ENCODE measurements at regions not wholly inside any gene's neighbourhood (a gene's known extent, or its start where the extent isn't known, plus 50 kb on each side); places are given as distances from the start of the nearest gene placed in this dataset.

- no peaks in the 10 kb centered on the region for H3K36me3 Mint-ChIP-seq (ENCODE audit: unreplicated experiment)
- TF ChIP-seq, protein P1, sequence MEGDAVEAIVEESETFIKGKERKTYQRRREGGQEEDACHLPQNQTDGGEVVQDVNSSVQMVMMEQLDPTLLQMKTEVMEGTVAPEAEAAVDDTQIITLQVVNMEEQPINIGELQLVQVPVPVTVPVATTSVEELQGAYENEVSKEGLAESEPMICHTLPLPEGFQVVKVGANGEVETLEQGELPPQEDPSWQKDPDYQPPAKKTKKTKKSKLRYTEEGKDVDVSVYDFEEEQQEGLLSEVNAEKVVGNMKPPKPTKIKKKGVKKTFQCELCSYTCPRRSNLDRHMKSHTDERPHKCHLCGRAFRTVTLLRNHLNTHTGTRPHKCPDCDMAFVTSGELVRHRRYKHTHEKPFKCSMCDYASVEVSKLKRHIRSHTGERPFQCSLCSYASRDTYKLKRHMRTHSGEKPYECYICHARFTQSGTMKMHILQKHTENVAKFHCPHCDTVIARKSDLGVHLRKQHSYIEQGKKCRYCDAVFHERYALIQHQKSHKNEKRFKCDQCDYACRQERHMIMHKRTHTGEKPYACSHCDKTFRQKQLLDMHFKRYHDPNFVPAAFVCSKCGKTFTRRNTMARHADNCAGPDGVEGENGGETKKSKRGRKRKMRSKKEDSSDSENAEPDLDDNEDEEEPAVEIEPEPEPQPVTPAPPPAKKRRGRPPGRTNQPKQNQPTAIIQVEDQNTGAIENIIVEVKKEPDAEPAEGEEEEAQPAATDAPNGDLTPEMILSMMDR (IDR thresholded peaks at IDR 0.05), result no peak
- H3K27ac Mint-ChIP-seq (ENCODE audit: unreplicated experiment), result no peak overlapping the region
- no peaks in the 10 kb centered on the region for H3K9me3 Mint-ChIP-seq (ENCODE audit: unreplicated experiment)
- peaks cover 8% of the 10 kb centered on the region for H3K27me3 Mint-ChIP-seq (ENCODE audit: unreplicated experiment)
- no peak overlapping the region for H3K4me3 Mint-ChIP-seq (ENCODE audit: unreplicated experiment)
- H3K4me1 Mint-ChIP-seq (ENCODE audit: unreplicated experiment), result no peaks in the 10 kb centered on the region
- DNase-seq (ENCODE audit: extremely low spot score, unreplicated experiment), result no peak
Observed at GRCh38 chr3:10625323-10625722, 119.9 kb upstream of the ATP2B2 start.

- DNase-seq (ENCODE audit: extremely low spot score, unreplicated experiment), result no peak
- TF ChIP-seq, protein P1 (IDR thresholded peaks at IDR 0.05), result no peak
- peaks cover 13% of the 10 kb centered on the region for H3K27me3 Mint-ChIP-seq (ENCODE audit: unreplicated experiment)
- no peaks in the 10 kb centered on the region for H3K9me3 Mint-ChIP-seq (ENCODE audit: unreplicated experiment)
- H3K4me3 Mint-ChIP-seq (ENCODE audit: unreplicated experiment), result no peak overlapping the region
- no peak overlapping the region for H3K27ac Mint-ChIP-seq (ENCODE audit: unreplicated experiment)
- no peaks in the 10 kb centered on the region for H3K4me1 Mint-ChIP-seq (ENCODE audit: unreplicated experiment)
- no peaks in the 10 kb centered on the region for H3K36me3 Mint-ChIP-seq (ENCODE audit: unreplicated experiment)
Observed at GRCh38 chr3:10627884-10628572, 122.6 kb upstream of the ATP2B2 start.

DNA sequence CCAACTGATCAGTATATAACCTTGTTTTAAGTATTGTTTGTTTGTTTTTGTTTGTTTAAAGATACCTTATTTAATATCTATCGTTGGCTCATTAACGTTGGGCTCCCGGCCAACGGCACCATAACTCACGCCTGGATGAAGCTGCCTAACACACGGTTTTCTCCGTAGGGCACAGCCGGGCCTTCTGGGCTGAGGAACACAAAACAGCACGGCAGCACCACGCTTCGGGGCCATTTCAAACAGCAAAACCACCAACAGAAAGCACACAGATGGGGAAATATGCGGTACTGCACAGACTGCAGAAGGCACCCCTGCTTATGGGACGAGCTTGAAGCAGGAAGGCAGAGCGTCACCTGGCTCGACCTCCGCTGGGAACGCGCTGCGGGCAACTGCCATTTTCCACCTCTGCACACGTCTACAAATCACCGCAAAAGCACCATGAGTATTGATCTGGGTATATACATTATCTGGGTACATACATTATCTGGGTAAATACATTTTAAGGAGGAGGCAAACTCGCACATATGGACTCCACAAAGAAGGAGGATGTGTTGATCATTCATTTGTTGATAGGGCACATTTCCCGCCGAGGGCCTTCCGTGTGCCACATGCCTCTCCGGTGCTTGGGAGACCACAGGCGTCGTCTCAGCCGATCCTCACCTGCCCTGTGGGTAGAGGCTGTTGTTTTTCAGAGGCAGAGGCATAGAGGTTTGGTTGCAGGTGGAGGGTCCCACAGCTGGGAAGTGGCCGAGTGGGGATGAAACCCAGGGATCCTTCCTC is 123.7 kb upstream of the ATP2B2 start:
- no peak overlapping the region for H3K27ac Mint-ChIP-seq (ENCODE audit: unreplicated experiment)
- TF ChIP-seq, protein P1 (IDR thresholded peaks at IDR 0.05), result no peak
- H3K4me1 Mint-ChIP-seq (ENCODE audit: unreplicated experiment), result no peaks in the 10 kb centered on the region
- H3K9me3 Mint-ChIP-seq (ENCODE audit: unreplicated experiment), result no peaks in the 10 kb centered on the region
- no peaks in the 10 kb centered on the region for H3K36me3 Mint-ChIP-seq (ENCODE audit: unreplicated experiment)
- peaks cover 13% of the 10 kb centered on the region for H3K27me3 Mint-ChIP-seq (ENCODE audit: unreplicated experiment)
- H3K4me3 Mint-ChIP-seq (ENCODE audit: unreplicated experiment), result no peak overlapping the region
- DNase-seq (ENCODE audit: extremely low spot score, unreplicated experiment), result no peak

DNA sequence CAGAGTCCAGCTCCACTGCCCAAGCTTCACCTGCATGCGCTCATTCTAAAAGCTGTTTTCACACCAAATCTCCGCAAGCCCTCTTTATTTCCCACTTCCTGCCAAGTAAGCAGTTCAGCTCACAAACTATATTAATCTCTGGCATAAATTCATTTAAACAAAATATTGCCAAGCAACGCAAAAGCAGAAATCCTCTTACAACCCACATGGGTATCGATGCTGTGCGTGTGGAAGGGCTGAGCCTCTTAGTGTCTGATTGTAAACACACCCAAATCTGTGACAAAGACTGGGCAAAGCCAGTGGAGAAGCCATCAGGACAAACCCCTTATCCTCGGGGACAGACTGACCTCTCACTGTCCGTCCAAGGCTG is 124.3 kb upstream of the ATP2B2 start:
- H3K9me3 Mint-ChIP-seq (ENCODE audit: unreplicated experiment), result no peaks in the 10 kb centered on the region
- H3K27me3 Mint-ChIP-seq (ENCODE audit: unreplicated experiment), result peaks cover 13% of the 10 kb centered on the region
- no peak overlapping the region for H3K4me3 Mint-ChIP-seq (ENCODE audit: unreplicated experiment)
- TF ChIP-seq, protein P1 (IDR thresholded peaks at IDR 0.05), result no peak
- no peaks in the 10 kb centered on the region for H3K36me3 Mint-ChIP-seq (ENCODE audit: unreplicated experiment)
- no peak for DNase-seq (ENCODE audit: extremely low spot score, unreplicated experiment)
- H3K27ac Mint-ChIP-seq (ENCODE audit: unreplicated experiment), result no peak overlapping the region
- H3K4me1 Mint-ChIP-seq (ENCODE audit: unreplicated experiment), result no peaks in the 10 kb centered on the region

- no peak overlapping the region for H3K4me3 Mint-ChIP-seq (ENCODE audit: unreplicated experiment)
- TF ChIP-seq, protein P1 (IDR thresholded peaks at IDR 0.05), result no peak
- no peak for DNase-seq (ENCODE audit: extremely low spot score, unreplicated experiment)
- peaks cover 10% of the 10 kb centered on the region for H3K27me3 Mint-ChIP-seq (ENCODE audit: unreplicated experiment)
- H3K36me3 Mint-ChIP-seq (ENCODE audit: unreplicated experiment), result no peaks in the 10 kb centered on the region
- no peak overlapping the region for H3K27ac Mint-ChIP-seq (ENCODE audit: unreplicated experiment)
- H3K9me3 Mint-ChIP-seq (ENCODE audit: unreplicated experiment), result no peaks in the 10 kb centered on the region
- no peaks in the 10 kb centered on the region for H3K4me1 Mint-ChIP-seq (ENCODE audit: unreplicated experiment)
Observed at GRCh38 chr3:10631224-10631623, 125.8 kb upstream of the ATP2B2 start.

Data from osteocyte (in vitro differentiated cells).